MCF 10A (cell line): ENCODE measurements at regions not wholly inside any gene's neighbourhood (a gene's known extent, or its start where the extent isn't known, plus 50 kb on each side); places are given as distances from the start of the nearest gene placed in this dataset.

Source experiments
- BruUV-seq: library from RNA; stranded (reverse); fragments of 400-500 nt; replicated peaks from 2 replicates; lab custom pipeline; 2021; lab: Mats Ljungman, UMichigan
- CTCF ChIA-PET: fragments of 300-600 bp; sonication (Branson Sonifier 250); formaldehyde crosslinking; extraction: SDS; loops from one replicate; lab custom pipeline; 2021; ENCODE audit warnings: antibody characterized with exemption, inconsistent platforms; lab: Yijun Ruan, JAX
- POLR2A ChIA-PET: fragments of 300-600, 350-650 bp; sonication (Branson Sonifier 250); formaldehyde crosslinking; extraction: SDS; loops from one replicate; lab custom pipeline; 2020; ENCODE audit warnings: antibody characterized with exemption, inconsistent platforms; lab: Yijun Ruan, JAX
- DNase-seq: peaks from one replicate; pipeline ENCODE4 v3.0.0-alpha.2; 2018; ENCODE audit not compliant: unreplicated experiment
- H3K27ac Mint-ChIP-seq: one replicate; pipeline ENCODE4 v1.8.0; 2022; ENCODE audit warnings: mild to moderate bottlenecking, low read depth, mixed read lengths; ENCODE audit not compliant: unreplicated experiment
- H3K27me3 Mint-ChIP-seq: one replicate; pipeline ENCODE4 v1.8.0; 2022; ENCODE audit warnings: mixed read lengths; ENCODE audit not compliant: insufficient read depth, unreplicated experiment
- H3K36me3 Mint-ChIP-seq: one replicate; pipeline ENCODE4 v1.8.0; 2022; ENCODE audit warnings: mild to moderate bottlenecking, moderate library complexity, mixed read lengths; ENCODE audit not compliant: insufficient read depth, unreplicated experiment
- H3K4me1 Mint-ChIP-seq: one replicate; pipeline ENCODE4 v1.8.0; 2022; ENCODE audit warnings: mixed read lengths; ENCODE audit not compliant: insufficient read depth, unreplicated experiment
- H3K4me3 Mint-ChIP-seq: one replicate; pipeline ENCODE4 v1.8.0; 2022; ENCODE audit warnings: mild to moderate bottlenecking, moderate library complexity, mixed read lengths; ENCODE audit not compliant: unreplicated experiment
- H3K9me3 Mint-ChIP-seq: one replicate; pipeline ENCODE4 v1.8.0; 2022; ENCODE audit warnings: mixed read lengths; ENCODE audit not compliant: unreplicated experiment
- intact Hi-C: fragments of 100-400 bp; cut with micrococcal nuclease; formaldehyde crosslinking; loops from 2 replicates; pipeline ENCODE4 v1.14.1; 2022
- TF ChIP-seq, protein P1 (sequence below): fragments of 200-600 bp; IDR thresholded peaks from one replicate; pipeline ENCODE4 v1.8.0; 2022; ENCODE audit warnings: antibody characterized with exemption, mild to moderate bottlenecking; ENCODE audit not compliant: unreplicated experiment

- H3K36me3 Mint-ChIP-seq: no peaks in the 10 kb centered on the region
- intact Hi-C loops: no loop called here
- H3K27ac Mint-ChIP-seq: no peak overlapping the region
- no peak for DNase-seq
- no peaks in the 10 kb centered on the region for H3K4me1 Mint-ChIP-seq
- no peaks in the 10 kb centered on the region for H3K9me3 Mint-ChIP-seq
- CTCF ChIA-PET: interaction anchor here (0.6 kb wide), 1 partner anchor 214 kb away, joined by 3 read pairs; no protein-coding TSS in a partner anchor
- H3K27me3 Mint-ChIP-seq: no peaks in the 10 kb centered on the region
- BruUV-seq: no TSS peak
- no peak overlapping the region for H3K4me3 Mint-ChIP-seq
- POLR2A ChIA-PET: no interaction called here
- TF ChIP-seq, protein P1, sequence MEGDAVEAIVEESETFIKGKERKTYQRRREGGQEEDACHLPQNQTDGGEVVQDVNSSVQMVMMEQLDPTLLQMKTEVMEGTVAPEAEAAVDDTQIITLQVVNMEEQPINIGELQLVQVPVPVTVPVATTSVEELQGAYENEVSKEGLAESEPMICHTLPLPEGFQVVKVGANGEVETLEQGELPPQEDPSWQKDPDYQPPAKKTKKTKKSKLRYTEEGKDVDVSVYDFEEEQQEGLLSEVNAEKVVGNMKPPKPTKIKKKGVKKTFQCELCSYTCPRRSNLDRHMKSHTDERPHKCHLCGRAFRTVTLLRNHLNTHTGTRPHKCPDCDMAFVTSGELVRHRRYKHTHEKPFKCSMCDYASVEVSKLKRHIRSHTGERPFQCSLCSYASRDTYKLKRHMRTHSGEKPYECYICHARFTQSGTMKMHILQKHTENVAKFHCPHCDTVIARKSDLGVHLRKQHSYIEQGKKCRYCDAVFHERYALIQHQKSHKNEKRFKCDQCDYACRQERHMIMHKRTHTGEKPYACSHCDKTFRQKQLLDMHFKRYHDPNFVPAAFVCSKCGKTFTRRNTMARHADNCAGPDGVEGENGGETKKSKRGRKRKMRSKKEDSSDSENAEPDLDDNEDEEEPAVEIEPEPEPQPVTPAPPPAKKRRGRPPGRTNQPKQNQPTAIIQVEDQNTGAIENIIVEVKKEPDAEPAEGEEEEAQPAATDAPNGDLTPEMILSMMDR: no peak
Observed at GRCh38 chr4:57194068-57194611, 84.0 kb upstream of the IGFBP7 start.

DNA sequence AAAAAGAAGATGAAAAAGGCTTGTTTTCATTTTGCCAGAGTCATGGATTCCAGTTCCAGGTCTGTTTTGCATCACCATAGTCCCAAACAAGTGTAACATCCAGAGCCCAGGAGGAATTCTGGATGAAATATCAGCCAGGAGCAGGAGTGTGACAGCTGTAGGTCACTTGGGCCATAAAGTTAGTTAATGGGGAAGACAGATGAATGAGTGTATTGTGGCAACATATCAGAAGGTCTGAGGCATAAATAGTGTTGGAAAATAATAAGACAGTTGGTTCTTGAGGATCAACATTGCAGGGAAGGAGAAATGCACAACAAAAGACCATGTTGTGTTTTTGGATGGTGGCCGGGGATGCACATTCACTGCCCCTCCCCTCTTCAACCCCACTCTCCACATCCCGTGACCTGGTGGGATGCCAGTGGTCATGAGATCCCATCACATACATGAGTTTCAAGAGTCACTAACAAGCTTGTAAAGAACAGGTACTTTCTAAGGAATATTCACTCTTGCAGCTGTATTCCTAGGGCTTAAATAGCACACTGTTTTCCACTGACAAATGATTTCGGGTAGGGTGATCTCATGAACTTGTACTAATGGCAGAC is 83.1 kb upstream of the IGFBP7 start:
- Mint-ChIP-seq H3K27me3 (no peaks in the 10 kb centered on the region), H3K36me3 (no peaks in the 10 kb centered on the region), H3K4me1 (no peaks in the 10 kb centered on the region), H3K4me3 (no peak overlapping the region), H3K27ac (no peak overlapping the region), H3K9me3 (no peaks in the 10 kb centered on the region)
- intact Hi-C loops: no loop called here
- BruUV-seq: no TSS peak
- TF ChIP-seq, protein P1: no peak
- CTCF ChIA-PET: interaction anchor here (1.3 to 3.7 kb wide), 2 partner anchors 13 to 29 kb away, joined by 3 to 21 read pairs; no protein-coding TSS in a partner anchor
- no peak for DNase-seq
- POLR2A ChIA-PET: no interaction called here

GRCh38 chr4:57191523-57192034 is 81.4 kb upstream of the IGFBP7 start:
- Mint-ChIP-seq H3K4me3 (no peak overlapping the region), H3K9me3 (no peaks in the 10 kb centered on the region), H3K4me1 (peaks cover 9% of the 10 kb centered on the region), H3K27me3 (no peaks in the 10 kb centered on the region), H3K27ac (no peak overlapping the region), H3K36me3 (no peaks in the 10 kb centered on the region)
- intact Hi-C loops: no loop called here
- POLR2A ChIA-PET: no interaction called here
- no TSS peak for BruUV-seq
- DNase-seq: peak; percentile 16
- TF ChIP-seq, protein P1: no peak
- CTCF ChIA-PET: interaction anchor here (0.8 to 3.7 kb wide), 16 partner anchors 7 to 253 kb away, joined by 3 to 21 read pairs (median 4); no protein-coding TSS in a partner anchor

DNA sequence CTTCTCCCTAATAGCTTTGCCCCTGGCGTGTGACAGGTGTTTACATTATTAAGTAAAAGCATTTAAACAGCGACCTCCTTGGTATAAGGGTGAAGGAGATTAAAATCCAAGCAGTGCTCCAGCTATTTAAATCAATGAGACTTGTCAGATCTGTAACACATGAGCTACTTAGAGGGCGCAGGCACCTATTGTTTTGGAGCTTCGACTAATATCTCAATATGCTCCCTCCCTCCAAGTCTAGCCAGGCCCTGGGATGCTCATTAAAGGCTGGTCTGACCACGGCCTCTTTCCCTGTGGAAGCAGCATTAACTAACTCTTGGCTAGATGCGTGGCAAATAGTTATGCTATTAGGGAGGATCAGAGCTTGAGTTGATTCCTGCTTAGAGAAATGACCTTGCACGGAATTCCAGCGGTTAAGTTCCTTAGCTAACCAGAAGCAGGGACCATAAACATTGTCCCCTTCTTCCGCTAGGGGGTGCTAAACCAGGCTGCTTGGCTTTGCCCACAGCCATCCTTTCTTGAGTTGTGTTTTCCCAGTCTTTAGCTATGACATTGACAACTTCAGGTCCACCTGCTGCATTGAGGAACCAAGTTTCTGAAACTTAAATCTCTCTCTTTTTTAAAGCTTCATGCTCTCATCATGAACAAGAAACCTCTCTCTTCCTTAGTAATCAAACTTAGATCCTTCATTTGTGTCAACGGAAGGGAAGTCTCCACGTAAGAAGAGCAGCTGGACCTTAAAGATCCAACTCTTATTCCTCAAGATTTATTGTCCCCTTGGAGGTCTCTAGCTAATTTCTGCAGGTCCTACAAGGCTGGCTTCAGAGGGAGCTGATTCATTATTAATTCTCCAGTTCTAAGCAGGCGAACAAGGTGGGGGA is 80.7 kb upstream of the IGFBP7 start:
- BruUV-seq: no TSS peak
- ChIA-PET CTCF (interaction anchor here (0.7 to 3.7 kb wide), 18 partner anchors 8 to 253 kb away, joined by 3 to 21 read pairs (median 4); no protein-coding TSS in a partner anchor), POLR2A (no interaction called here)

More for the DNA sequence above, 80.7 kb upstream of the IGFBP7 start:
- DNase-seq: peak; percentile 50
- no peak overlapping the region for H3K27ac Mint-ChIP-seq
- H3K27me3 Mint-ChIP-seq: no peaks in the 10 kb centered on the region
- no peaks in the 10 kb centered on the region for H3K36me3 Mint-ChIP-seq
- peaks cover 9% of the 10 kb centered on the region for H3K4me1 Mint-ChIP-seq
- H3K4me3 Mint-ChIP-seq: no peak overlapping the region
- intact Hi-C loops: no loop called here
- TF ChIP-seq, protein P1: peak; percentile 55
- H3K9me3 Mint-ChIP-seq: no peaks in the 10 kb centered on the region
